GM06990 (cell line): ENCODE measurements at regions not wholly inside any gene's neighbourhood (a gene's known extent, or its start where the extent isn't known, plus 50 kb on each side); places are given as distances from the start of the nearest gene placed in this dataset.

Experiments
- DNase-seq: peaks from one replicate; pipeline ENCODE4 v3.0.0-alpha.2; 2011; ENCODE audit not compliant: insufficient read length; ENCODE audit errors: extremely low read depth
- H3K27me3 ChIP-seq: replicated peaks from 2 replicates; pipeline ENCODE4 v1.6.0; 2011; ENCODE audit warnings: low read length; ENCODE audit not compliant: control insufficient read depth, insufficient read depth
- H3K36me3 ChIP-seq: 2 replicates; pipeline ENCODE4 v1.5.1; 2011; ENCODE audit warnings: low read length; ENCODE audit not compliant: control insufficient read depth, insufficient read depth
- H3K4me3 ChIP-seq: replicated peaks from 2 replicates; pipeline ENCODE4 v1.5.1; 2011; ENCODE audit warnings: low read depth, mild to moderate bottlenecking, control low read depth, low read length
- TF ChIP-seq, protein P1 (sequence below): IDR thresholded peaks from 2 replicates; pipeline ENCODE4 v1.5.1; 2011; ENCODE audit warnings: low read length, control low read depth, mild to moderate bottlenecking, inconsistent platforms; ENCODE audit not compliant: insufficient read depth, poor library complexity, severe bottlenecking

DNA sequence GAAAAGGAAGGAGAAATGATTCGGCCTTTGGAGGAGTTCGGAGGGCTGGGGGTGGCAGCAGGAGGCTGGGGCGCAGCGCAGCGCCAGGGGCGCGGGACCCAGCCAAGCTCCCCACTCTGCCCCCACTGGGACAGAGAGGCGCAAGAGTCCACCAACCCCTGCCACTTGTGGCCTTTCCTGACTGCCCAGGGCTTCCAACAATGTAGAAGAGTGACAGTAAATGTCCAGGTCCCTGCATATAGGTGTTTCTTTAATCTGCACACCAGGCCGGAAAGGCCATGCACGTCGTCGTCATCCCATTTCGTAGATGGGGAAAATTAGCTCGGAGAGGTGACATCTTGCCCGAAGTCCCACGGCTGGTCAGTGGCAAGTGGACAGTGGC lies 96.6 kb downstream of the INHBB start:
- DNase-seq = no peak
- no peaks in the 10 kb centered on the region; the same call in none of the 2 replicates for H3K27me3 ChIP-seq
- H3K4me3 ChIP-seq = no peak overlapping the region
- TF ChIP-seq, protein P1, sequence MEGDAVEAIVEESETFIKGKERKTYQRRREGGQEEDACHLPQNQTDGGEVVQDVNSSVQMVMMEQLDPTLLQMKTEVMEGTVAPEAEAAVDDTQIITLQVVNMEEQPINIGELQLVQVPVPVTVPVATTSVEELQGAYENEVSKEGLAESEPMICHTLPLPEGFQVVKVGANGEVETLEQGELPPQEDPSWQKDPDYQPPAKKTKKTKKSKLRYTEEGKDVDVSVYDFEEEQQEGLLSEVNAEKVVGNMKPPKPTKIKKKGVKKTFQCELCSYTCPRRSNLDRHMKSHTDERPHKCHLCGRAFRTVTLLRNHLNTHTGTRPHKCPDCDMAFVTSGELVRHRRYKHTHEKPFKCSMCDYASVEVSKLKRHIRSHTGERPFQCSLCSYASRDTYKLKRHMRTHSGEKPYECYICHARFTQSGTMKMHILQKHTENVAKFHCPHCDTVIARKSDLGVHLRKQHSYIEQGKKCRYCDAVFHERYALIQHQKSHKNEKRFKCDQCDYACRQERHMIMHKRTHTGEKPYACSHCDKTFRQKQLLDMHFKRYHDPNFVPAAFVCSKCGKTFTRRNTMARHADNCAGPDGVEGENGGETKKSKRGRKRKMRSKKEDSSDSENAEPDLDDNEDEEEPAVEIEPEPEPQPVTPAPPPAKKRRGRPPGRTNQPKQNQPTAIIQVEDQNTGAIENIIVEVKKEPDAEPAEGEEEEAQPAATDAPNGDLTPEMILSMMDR = no peak
- H3K36me3 ChIP-seq = no peaks in the 10 kb centered on the region

DNA sequence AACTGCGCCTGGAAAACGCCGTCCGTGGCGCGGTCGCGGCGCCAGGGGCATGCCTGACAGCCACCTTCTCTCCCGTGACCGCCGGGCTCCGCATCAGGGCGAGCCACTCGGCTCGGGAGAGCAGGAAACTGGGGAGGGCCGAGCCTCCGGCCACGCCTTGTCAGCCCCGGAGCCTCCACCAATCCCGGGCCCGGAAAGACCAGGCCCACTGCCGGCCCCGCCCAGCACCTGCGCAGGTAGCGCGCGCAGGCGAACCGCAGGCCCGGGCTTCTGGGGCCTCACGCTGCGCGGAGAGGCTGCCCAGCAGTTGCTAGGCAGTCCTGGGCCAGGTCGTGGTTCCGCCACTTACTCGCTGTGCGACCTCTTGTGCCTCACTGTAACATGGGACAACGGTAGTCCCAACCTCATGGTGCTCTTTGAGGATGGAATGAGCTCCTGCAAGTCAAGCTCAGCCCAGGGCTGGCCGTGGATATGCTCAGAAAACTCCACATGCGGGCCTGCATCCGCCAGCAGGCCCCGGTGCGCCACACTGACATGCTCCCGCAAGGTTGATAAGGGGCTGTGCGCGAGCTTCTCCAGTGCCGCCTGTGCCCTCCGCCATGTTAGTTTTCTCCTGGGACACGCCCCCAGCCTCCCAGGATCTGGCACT lies 97.1 kb downstream of the INHBB start:
- DNase-seq = no peak
- H3K27me3 ChIP-seq = no peaks in the 10 kb centered on the region; the same call in none of the 2 replicates
- TF ChIP-seq, protein P1 = no peak
- H3K4me3 ChIP-seq = no peak overlapping the region
- H3K36me3 ChIP-seq = no peaks in the 10 kb centered on the region

DNA sequence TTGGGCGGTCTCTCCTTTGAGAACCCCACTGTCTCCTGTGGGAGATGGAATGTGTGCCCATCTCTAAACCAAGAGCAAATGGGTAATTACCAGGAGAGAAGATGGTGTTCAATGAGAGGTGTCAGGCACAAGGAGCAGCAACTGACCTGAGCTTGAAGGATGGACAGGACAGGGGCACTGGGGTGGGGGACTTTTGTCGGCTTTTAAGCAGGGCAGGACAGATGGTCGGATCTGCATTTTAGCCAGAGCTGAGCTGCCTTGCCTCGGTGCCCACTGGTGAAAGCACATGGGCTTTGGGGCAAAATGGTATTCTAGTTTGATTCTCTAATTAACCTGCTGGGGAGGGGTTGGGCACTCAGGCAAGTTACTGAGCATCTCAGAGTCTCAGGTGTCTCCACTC lies 98.0 kb downstream of the INHBB start:
- DNase-seq = no peak
- Histone ChIP-seq H3K36me3 (no peaks in the 10 kb centered on the region), H3K4me3 (no peak overlapping the region), H3K27me3 (no peaks in the 10 kb centered on the region; the same call in none of the 2 replicates)
- TF ChIP-seq, protein P1 = no peak

DNA sequence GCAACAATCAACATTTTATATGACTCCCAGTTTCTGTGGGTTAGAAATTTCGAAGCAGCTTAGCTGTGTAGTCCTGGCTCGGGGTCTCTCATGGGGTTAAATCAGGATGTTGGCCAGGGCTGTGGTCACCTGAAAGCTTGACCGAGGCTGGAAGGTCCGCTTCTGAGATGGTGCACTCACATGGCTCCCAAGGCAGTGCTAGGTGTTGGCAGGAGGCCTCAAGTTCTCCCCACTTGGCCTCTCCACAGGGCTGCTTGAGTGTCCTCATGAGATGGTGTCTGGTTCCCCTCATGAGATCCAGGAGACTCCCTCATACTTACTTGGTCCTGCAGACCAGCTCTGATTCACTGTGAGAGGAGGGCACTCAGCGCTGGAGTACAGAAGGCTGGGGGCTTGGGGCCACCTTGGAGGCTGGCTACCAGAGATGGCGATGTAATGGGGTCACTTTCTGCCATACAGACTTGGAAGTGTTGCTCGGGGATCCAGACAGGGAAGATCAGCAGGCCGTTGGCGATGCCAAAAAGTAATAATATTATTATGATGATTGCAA lies 98.8 kb downstream of the INHBB start:
- Histone ChIP-seq H3K27me3 (no peaks in the 10 kb centered on the region; the same call in none of the 2 replicates), H3K36me3 (no peaks in the 10 kb centered on the region), H3K4me3 (no peak overlapping the region)
- DNase-seq = no peak
- TF ChIP-seq, protein P1 = no peak

DNA sequence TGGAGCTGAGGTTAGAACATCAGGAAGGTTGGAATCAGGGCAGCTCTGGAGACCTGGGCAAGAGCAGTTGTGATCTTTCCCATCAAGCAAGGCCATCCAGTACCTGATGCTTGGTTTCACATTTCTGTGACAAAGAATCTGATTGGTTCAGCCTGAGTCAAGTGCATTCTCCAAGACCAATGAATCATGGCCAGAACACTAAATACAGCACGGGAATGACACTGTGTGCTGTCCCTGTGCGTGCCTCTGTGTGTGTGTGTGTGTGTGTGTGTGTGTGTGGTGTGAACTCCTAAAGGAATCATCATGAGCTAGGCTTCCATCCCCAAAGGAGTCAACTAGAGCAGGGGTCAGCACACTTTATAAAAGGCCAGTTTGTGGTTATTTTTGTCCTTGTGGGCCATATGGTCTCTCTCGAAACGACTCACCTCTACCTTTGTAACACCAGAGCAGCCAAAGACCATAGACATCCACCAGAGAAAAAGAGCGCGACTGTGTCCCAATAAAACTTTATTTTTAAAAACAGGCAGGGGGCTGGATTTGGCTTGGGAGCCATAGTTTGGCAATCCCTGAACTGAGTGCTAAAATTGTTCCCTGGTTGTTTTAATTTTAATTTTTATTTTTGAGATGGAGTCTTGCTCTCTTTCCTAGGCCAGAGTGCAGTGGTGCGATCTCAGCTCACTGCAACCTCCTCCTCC lies 99.7 kb downstream of the INHBB start:
- no peaks in the 10 kb centered on the region; the same call in none of the 2 replicates for H3K27me3 ChIP-seq
- DNase-seq = no peak
- H3K36me3 ChIP-seq = no peaks in the 10 kb centered on the region
- TF ChIP-seq, protein P1 = no peak
- H3K4me3 ChIP-seq = no peak overlapping the region
